ENCODE measurements at regions not wholly inside any gene's neighbourhood (a gene's known extent, or its start where the extent isn't known, plus 50 kb on each side); places are given as distances from the start of the nearest gene placed in this dataset.

GRCh38 chr12:114847441-114848035 is 163.6 kb upstream of the TBX3 start:
- no peak for TF ChIP-seq ARNTL (CRISPR knock-in tag; IDR thresholded peaks at IDR 0.05; ENCODE audit: borderline replicate concordance, low read depth)
- no peak for TF ChIP-seq CSRNP3 (CRISPR knock-in tag; IDR thresholded peaks at IDR 0.05)
- no peak for TF ChIP-seq PATZ1 (CRISPR knock-in tag; IDR thresholded peaks at IDR 0.05; ENCODE audit: borderline replicate concordance)
- TF ChIP-seq GLIS3 (CRISPR knock-in tag; IDR thresholded peaks at IDR 0.05) = no peak
- TF ChIP-seq TOX (CRISPR knock-in tag; IDR thresholded peaks at IDR 0.05; ENCODE audit: borderline replicate concordance) = no peak
- no peak for TF ChIP-seq ISL1 (CRISPR knock-in tag; IDR thresholded peaks at IDR 0.05)
- no peak for TF ChIP-seq PPARA (CRISPR knock-in tag; IDR thresholded peaks at IDR 0.05; ENCODE audit: borderline replicate concordance)
- TF ChIP-seq ESRRG (CRISPR knock-in tag; IDR thresholded peaks at IDR 0.05) = no peak
- no peak for TF ChIP-seq TSHZ2 (CRISPR knock-in tag; IDR thresholded peaks at IDR 0.05)
